ENCODE measurements at regions not wholly inside any gene's neighbourhood (a gene's known extent, or its start where the extent isn't known, plus 50 kb on each side); places are given as distances from the start of the nearest gene placed in this dataset.

DNA sequence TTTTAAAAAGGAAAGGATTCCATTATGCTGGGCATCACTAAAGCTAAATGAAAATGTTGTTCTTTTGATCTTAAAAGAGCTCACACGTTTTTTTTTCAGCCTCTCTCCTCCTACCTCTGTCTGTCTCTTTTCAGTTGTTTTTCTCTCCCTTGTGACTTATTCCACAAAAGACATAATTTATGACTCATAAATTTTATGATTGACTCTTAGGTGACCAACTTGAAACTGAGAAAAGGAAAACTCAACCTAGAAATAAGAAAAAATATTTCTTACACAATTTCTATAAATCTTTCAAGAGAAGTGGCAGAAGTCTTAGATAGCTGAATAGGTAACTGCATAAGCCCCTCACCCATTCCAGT lies 227.7 kb upstream of the DDHD1 start:
- no peak for DNase-seq (ENCODE audit: low read depth)
- H3K4me3 ChIP-seq (ENCODE audit: low read length), result no peak overlapping the region
- TF ChIP-seq, protein P1, sequence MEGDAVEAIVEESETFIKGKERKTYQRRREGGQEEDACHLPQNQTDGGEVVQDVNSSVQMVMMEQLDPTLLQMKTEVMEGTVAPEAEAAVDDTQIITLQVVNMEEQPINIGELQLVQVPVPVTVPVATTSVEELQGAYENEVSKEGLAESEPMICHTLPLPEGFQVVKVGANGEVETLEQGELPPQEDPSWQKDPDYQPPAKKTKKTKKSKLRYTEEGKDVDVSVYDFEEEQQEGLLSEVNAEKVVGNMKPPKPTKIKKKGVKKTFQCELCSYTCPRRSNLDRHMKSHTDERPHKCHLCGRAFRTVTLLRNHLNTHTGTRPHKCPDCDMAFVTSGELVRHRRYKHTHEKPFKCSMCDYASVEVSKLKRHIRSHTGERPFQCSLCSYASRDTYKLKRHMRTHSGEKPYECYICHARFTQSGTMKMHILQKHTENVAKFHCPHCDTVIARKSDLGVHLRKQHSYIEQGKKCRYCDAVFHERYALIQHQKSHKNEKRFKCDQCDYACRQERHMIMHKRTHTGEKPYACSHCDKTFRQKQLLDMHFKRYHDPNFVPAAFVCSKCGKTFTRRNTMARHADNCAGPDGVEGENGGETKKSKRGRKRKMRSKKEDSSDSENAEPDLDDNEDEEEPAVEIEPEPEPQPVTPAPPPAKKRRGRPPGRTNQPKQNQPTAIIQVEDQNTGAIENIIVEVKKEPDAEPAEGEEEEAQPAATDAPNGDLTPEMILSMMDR (conservative IDR thresholded peaks at IDR 0.05; ENCODE audit: low read depth, low read length), result no peak

DNA sequence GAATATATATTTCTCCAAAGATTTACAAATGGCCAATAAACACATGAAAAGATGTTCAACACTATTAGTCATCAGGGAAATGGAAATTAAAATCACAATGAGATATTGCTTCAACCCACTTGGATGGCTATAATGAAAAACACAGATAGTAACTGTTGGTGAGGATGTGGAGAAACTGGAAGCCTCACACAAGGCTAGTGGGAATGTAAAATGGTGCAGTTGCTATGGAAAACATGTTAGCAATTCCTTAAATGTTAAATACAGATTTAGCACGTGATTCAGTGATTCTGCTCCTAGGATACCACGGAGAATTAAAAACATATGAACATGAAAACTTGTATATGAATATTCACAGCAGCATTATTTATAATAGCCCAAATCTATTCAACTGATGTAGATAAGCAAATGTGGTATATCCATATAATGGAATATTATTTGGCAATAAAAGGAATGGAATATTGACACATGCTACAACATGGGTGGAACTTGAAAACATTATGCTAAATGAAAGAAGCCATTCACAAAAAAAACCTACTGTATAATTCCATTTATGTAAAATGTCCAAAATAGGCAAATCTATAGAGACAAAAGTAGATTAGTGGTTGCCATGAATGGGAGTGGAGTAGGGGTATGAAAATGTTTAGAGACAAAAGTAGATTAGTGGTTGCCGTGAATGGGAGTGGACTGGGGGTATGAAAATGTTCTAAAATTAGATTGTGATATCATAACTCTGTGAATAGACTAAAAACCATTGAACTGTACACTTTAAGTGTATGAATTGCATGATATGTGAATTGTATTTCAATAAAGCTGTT lies 227.1 kb upstream of the DDHD1 start:
- TF ChIP-seq, protein P1 (conservative IDR thresholded peaks at IDR 0.05; ENCODE audit: low read depth, low read length), result no peak
- no peak for DNase-seq (ENCODE audit: low read depth)
- no peak overlapping the region for H3K4me3 ChIP-seq (ENCODE audit: low read length)

DNA sequence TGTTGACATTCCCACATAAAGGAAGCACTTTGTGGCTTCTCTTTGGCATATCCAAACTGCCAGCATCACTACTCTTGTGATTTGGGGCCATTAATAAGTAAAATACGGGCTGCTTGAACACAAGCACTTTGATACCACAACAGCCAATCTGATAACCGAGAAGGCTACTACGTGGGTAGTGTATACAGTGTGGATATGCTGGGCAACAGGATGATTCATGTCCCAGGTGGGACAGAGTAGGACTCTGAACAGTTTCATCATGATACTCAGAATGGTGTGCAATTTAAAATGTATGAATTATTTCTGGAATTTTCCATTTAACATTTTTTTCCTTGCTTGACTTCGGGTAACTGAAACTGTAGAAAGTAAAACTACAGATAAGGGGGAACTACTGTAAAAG lies 225.0 kb upstream of the DDHD1 start:
- DNase-seq (ENCODE audit: low read depth), result no peak
- H3K4me3 ChIP-seq (ENCODE audit: low read length), result no peak overlapping the region
- TF ChIP-seq, protein P1 (conservative IDR thresholded peaks at IDR 0.05; ENCODE audit: low read depth, low read length), result no peak

DNA sequence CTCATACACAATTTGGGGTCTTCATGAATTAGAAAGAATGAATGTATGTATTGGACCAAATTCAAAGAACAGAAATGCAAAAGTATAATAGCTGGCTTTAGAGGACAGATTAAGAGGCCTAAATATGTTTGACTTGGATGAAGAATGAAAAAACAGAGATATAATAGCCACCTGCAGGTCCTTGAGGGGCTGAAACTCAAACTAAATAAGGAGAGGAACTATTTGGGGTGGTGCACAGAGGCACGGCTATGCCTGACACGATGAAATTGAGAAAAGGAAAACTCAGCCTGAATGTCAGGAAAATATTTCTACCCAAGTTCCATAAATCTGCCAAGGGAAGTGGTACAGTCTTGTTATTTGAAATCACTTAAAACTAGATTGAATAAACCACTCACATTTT lies 222.9 kb upstream of the DDHD1 start:
- TF ChIP-seq, protein P1 (conservative IDR thresholded peaks at IDR 0.05; ENCODE audit: low read depth, low read length), result no peak
- H3K4me3 ChIP-seq (ENCODE audit: low read length), result no peak overlapping the region
- DNase-seq (ENCODE audit: low read depth), result no peak

DNA sequence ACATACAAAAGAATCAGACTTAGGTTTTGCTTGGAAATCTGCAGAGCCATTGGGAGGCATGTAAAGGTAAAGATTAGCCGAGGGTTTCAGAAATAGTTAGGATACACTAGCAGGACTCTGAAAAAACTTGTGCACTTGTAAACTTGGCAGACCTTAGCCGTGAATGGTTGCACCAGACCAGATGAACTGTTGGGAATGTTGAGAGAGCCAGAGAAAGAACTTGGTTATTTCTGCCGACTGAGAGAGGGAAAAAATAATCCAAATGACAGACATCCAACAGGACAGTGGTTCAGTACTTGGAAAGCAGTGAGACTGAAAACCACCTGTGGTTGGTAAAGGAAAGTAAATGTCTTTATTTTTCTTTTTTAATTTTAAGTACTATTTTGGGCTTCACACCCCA lies 222.5 kb upstream of the DDHD1 start:
- TF ChIP-seq, protein P1 (conservative IDR thresholded peaks at IDR 0.05; ENCODE audit: low read depth, low read length), result no peak
- no peak for DNase-seq (ENCODE audit: low read depth)
- no peak overlapping the region for H3K4me3 ChIP-seq (ENCODE audit: low read length)

DNA sequence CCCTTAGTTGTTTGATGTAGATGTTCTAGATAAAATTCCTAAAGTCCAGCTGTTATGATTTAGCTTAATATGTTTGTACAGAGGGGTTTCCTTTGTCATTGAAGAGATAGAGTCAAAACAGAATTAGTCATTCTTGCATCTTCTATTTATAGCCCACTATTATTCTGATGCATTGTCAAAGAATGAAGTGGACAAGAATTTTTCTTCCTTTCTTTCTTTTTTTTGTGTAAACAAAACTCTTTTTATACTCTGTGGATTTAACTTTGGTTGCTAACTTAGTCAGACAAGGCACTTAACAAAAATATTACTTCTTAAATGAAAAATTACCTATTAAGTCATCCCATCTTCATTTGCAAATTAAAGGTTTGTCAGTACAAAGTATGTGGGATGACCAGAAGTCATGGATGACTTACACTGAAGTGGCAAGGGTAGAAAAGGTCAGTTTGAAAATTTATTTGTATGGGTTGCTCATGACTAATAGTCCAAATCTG lies 215.6 kb upstream of the DDHD1 start:
- TF ChIP-seq, protein P1 (conservative IDR thresholded peaks at IDR 0.05; ENCODE audit: low read depth, low read length), result no peak
- no peak overlapping the region for H3K4me3 ChIP-seq (ENCODE audit: low read length)
- no peak for DNase-seq (ENCODE audit: low read depth)

DNA sequence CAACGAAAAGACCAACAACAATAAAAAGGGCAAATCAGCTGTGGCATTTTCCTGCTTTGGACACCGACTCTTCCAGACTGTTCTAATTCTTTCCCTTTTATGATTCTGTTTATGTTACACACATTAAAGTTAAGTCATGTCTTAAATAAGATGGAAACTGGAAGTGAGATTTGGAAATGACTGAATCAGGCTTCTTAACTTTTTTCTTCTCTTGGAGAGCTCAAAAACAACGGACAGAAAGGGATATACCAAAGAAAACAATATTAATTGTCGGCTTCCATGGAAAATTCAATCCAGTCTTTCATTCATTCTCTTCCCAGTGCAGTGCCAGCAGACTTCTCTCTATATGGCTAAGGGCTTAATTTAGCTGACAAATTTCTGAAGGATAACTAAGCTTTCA lies 214.9 kb upstream of the DDHD1 start:
- TF ChIP-seq, protein P1 (conservative IDR thresholded peaks at IDR 0.05; ENCODE audit: low read depth, low read length), result no peak
- no peak for DNase-seq (ENCODE audit: low read depth)
- H3K4me3 ChIP-seq (ENCODE audit: low read length), result no peak overlapping the region
